ENCODE measurements at regions not wholly inside any gene's neighbourhood (a gene's known extent, or its start where the extent isn't known, plus 50 kb on each side); places are given as distances from the start of the nearest gene placed in this dataset.

GRCh38 chr10:128630787-128631252, 504.6 kb upstream of the MKI67 start:
- DNase-seq (ENCODE audit: low read depth), result no peak
- no peak for TF ChIP-seq CTCF (conservative IDR thresholded peaks at IDR 0.05; ENCODE audit: low read depth, low read length)
- no peak overlapping the region for H3K4me3 ChIP-seq (ENCODE audit: low read length)

GRCh38 chr10:128631801-128632241, 505.6 kb upstream of the MKI67 start:
- TF ChIP-seq CTCF (conservative IDR thresholded peaks at IDR 0.05; ENCODE audit: low read depth, low read length), result peak; percentile 15
- H3K4me3 ChIP-seq (ENCODE audit: low read length), result no peak overlapping the region
- no peak for DNase-seq (ENCODE audit: low read depth)

DNA sequence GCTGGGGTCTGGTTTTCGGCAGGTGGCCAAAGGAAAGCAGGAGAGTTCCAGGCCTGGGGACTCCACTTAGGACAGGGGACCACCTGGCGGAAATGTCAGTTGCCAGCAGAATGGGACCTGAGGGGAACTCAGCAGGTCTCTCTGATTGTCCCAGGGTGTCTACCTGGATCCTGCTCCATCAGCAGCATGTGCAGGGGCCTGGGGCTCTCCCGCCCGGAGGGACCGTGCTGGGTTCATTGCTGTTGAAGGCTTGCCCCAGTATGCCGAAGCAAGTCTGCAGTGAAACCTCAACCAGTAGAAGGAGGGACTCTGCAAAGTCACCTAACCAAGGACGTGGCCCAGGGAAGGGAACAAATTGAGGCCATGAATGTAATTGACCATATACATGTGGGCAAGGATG, 506.5 kb upstream of the MKI67 start:
- no peak for TF ChIP-seq CTCF (conservative IDR thresholded peaks at IDR 0.05; ENCODE audit: low read depth, low read length)
- no peak overlapping the region for H3K4me3 ChIP-seq (ENCODE audit: low read length)
- DNase-seq (ENCODE audit: low read depth), result no peak

DNA sequence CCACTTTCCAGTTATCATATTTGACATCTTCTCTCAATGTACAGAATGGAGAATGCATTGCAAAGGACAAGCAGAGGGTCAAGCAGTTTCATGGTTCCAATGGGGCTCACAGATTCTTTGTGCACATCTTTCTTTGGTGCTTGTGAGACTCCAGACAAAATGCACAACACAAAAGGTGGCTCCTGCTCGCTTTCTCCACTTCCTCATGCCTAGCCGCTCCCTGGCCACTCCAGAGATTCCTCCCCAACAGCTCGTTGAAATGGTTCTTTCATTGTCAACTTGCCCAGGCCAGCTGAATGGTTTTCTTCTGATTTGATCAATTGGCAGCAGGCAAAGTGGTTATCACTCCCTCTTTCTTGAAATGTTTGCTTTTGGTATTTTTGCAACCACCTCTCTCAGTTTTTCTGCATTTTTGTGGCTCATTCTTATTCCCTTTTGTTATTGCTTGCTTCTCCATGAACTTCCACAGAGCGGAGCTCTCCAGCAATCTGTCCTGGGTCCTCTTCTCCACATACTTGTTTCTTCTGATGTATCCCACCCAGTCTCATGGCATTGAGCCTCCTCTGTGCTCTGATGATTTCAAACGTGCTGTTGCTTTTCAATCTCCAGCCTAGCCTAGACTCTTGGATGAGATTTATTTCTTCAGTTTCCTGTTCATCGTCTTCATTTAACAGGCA, 507.8 kb upstream of the MKI67 start:
- no peak overlapping the region for H3K4me3 ChIP-seq (ENCODE audit: low read length)
- DNase-seq (ENCODE audit: low read depth), result no peak
- no peak for TF ChIP-seq CTCF (conservative IDR thresholded peaks at IDR 0.05; ENCODE audit: low read depth, low read length)

GRCh38 chr10:128642023-128642422, 515.8 kb upstream of the MKI67 start:
- no peak for DNase-seq (ENCODE audit: low read depth)

DNA sequence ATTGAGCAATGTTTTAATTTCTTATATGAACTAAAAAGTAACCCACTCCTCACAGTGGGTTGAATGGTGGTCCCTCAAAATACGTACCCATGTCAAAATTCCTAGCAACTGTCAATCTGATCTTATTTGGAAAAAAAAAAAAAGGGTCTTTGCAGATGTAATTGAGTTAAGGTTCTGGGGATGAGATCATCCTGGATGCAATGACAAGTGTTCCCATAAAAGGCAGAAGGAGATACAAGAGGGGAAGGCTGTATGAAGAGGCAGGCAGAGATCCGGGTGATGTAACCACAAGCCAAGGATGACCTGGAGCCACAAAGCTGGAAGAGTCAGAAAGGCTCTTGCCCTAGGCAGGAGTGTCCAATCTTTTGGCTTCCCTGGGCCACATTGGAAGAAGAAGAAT, 516.3 kb upstream of the MKI67 start:
- no peak for DNase-seq (ENCODE audit: low read depth)
- H3K4me3 ChIP-seq (ENCODE audit: low read length), result no peak overlapping the region
- TF ChIP-seq CTCF (conservative IDR thresholded peaks at IDR 0.05; ENCODE audit: low read depth, low read length), result no peak

More at GRCh38 chr10:128642023-128642422, 515.8 kb upstream of the MKI67 start:
- no peak overlapping the region for H3K4me3 ChIP-seq (ENCODE audit: low read length)
- no peak for TF ChIP-seq CTCF (conservative IDR thresholded peaks at IDR 0.05; ENCODE audit: low read depth, low read length)

- no peak for DNase-seq (ENCODE audit: low read depth)
- no peak for TF ChIP-seq CTCF (conservative IDR thresholded peaks at IDR 0.05; ENCODE audit: low read depth, low read length)
- H3K4me3 ChIP-seq (ENCODE audit: low read length), result no peak overlapping the region
Observed at GRCh38 chr10:128643658-128644057, 517.4 kb upstream of the MKI67 start.
